Smooth muscle cell (in vitro differentiated cells): ENCODE measurements at regions not wholly inside any gene's neighbourhood (a gene's known extent, or its start where the extent isn't known, plus 50 kb on each side); places are given as distances from the start of the nearest gene placed in this dataset.
A peak's percentile ranks its signal among the peaks of the same experiment; 100 is the strongest.

Experiments used
- DNase-seq: peaks from one replicate; lab custom pipeline; 2025; ENCODE audit not compliant: unreplicated experiment; lab: John Stamatoyannopoulos, UW
- H2AFZ ChIP-seq: fragments of 200-600 bp; sonication (generic); 2 replicates; pipeline ENCODE4 v1.6.0; 2016; ENCODE audit warnings: antibody characterized with exemption, low read depth, mild to moderate bottlenecking
- H3F3A ChIP-seq: fragments of 200-600 bp; sonication (generic); 2 replicates; pipeline ENCODE4 v1.6.0; 2017; ENCODE audit warnings: antibody characterized with exemption, low read depth
- H3K27ac ChIP-seq: fragments of 200-600 bp; sonication (generic); 2 replicates; pipeline ENCODE4 v1.5.1; 2016; ENCODE audit warnings: low read depth, mild to moderate bottlenecking
- H3K27me3 ChIP-seq: fragments of 200-600 bp; sonication (generic); 2 replicates; pipeline ENCODE4 v1.6.1; 2016; ENCODE audit warnings: low read depth, mild to moderate bottlenecking
- H3K36me3 ChIP-seq: fragments of 200-600 bp; sonication (generic); 2 replicates; pipeline ENCODE4 v1.5.1; 2016; ENCODE audit warnings: low read depth
- H3K4me1 ChIP-seq: fragments of 200-600 bp; sonication (generic); 2 replicates; pipeline ENCODE4 v1.5.1; 2016; ENCODE audit warnings: low read depth
- H3K4me2 ChIP-seq: fragments of 200-600 bp; sonication (generic); 2 replicates; pipeline ENCODE4 v1.6.0; 2016; ENCODE audit warnings: mild to moderate bottlenecking
- H3K4me3 ChIP-seq: fragments of 200-600 bp; sonication (generic); 2 replicates; pipeline ENCODE4 v1.5.1; 2016; ENCODE audit warnings: mild to moderate bottlenecking
- H3K79me2 ChIP-seq: fragments of 200-600 bp; sonication (generic); 2 replicates; pipeline ENCODE4 v1.6.0; 2016; ENCODE audit warnings: low read depth, mild to moderate bottlenecking
- H3K9ac ChIP-seq: fragments of 200-600 bp; sonication (generic); 2 replicates; pipeline ENCODE4 v1.6.0; 2016; ENCODE audit warnings: low read depth
- H3K9me3 ChIP-seq: fragments of 200-600 bp; sonication (generic); replicated peaks from 2 replicates; pipeline ENCODE4 v1.5.1; 2016; ENCODE audit warnings: low read depth
- H4K20me1 ChIP-seq: fragments of 200-600 bp; sonication (generic); 2 replicates; pipeline ENCODE4 v1.6.0; 2016; ENCODE audit warnings: low read depth
- CTCF ChIP-seq: fragments of 200-600 bp; sonication (generic); IDR thresholded peaks from 2 replicates; pipeline ENCODE4 v1.5.1; 2017; ENCODE audit warnings: borderline replicate concordance, mild to moderate bottlenecking, antibody characterized with exemption; ENCODE audit not compliant: insufficient read depth, poor library complexity, severe bottlenecking
- WGBS: methylation state at CpG from one replicate; pipeline ENCODE4 v1.1.7; 2016; ENCODE audit warnings: low lambda C conversion rate; 5-methylcytosine and 5-hydroxymethylcytosine counted together

GRCh38 chr6:11322252-11322885 lies 89.9 kb upstream of the NEDD9 start:
- Histone ChIP-seq H3K4me2 (no peak overlapping the region), H3K4me3 (no peak overlapping the region), H3K9me3 (no peaks in the 10 kb centered on the region), H3K27ac (peak overlapping the region; percentile 59), H3K9ac (no peak overlapping the region), H3F3A (peaks cover 16% of the 10 kb centered on the region), H3K27me3 (no peaks in the 10 kb centered on the region), H2AFZ (no peak overlapping the region), H4K20me1 (no peaks in the 10 kb centered on the region), H3K79me2 (no peaks in the 10 kb centered on the region), H3K4me1 (peaks cover 11% of the 10 kb centered on the region), H3K36me3 (no peaks in the 10 kb centered on the region)
- 94% methylated on average over 8 of the region's 8 CpGs for WGBS
- no peak for DNase-seq
- no peak for TF ChIP-seq CTCF

- TF ChIP-seq CTCF, result no peak
- no peaks in the 10 kb centered on the region for H3K9me3 ChIP-seq
Measured at GRCh38 chr6:11320914-11321597, 88.6 kb upstream of the NEDD9 start.

GRCh38 chr6:11318835-11319813 lies 86.7 kb upstream of the NEDD9 start:
- Histone ChIP-seq H3F3A (peaks cover 33% of the 10 kb centered on the region), H4K20me1 (no peaks in the 10 kb centered on the region), H3K79me2 (no peaks in the 10 kb centered on the region), H3K9ac (peak overlapping the region; percentile 90), H2AFZ (no peak overlapping the region), H3K4me3 (no peak overlapping the region), H3K9me3 (no peaks in the 10 kb centered on the region), H3K4me1 (peaks cover 10% of the 10 kb centered on the region), H3K36me3 (no peaks in the 10 kb centered on the region), H3K4me2 (peak overlapping the region; percentile 65), H3K27ac (peak overlapping the region; percentile 99), H3K27me3 (no peaks in the 10 kb centered on the region)
- TF ChIP-seq CTCF, result no peak
- DNase-seq, result no peak
- 57% methylated on average over 9 of the region's 9 CpGs for WGBS

More at GRCh38 chr6:11320914-11321597, 88.6 kb upstream of the NEDD9 start:
- Histone ChIP-seq H3F3A (peaks cover 21% of the 10 kb centered on the region), H3K4me1 (peaks cover 11% of the 10 kb centered on the region), H3K4me3 (no peak overlapping the region), H3K9ac (no peak overlapping the region), H3K79me2 (no peaks in the 10 kb centered on the region), H3K36me3 (no peaks in the 10 kb centered on the region), H2AFZ (no peak overlapping the region), H4K20me1 (no peaks in the 10 kb centered on the region), H3K4me2 (no peak overlapping the region), H3K27me3 (no peaks in the 10 kb centered on the region), H3K27ac (no peak overlapping the region)
- WGBS, result 75% methylated on average over 9 of the region's 9 CpGs
- DNase-seq, result no peak
